Endothelial cell of umbilical vein (primary cell): ENCODE measurements at regions not wholly inside any gene's neighbourhood (a gene's known extent, or its start where the extent isn't known, plus 50 kb on each side); places are given as distances from the start of the nearest gene placed in this dataset.

Source experiments
- BruUV-seq: library from RNA; stranded (reverse); fragments of 400-500 nt; replicated peaks from 2 replicates; lab custom pipeline; 2021; lab: Mats Ljungman, UMichigan
- CTCF ChIA-PET: fragments of 300-600, 350-600 bp; sonication (Branson Sonifier 250); formaldehyde crosslinking; loops from one replicate; lab custom pipeline; 2021; ENCODE audit warnings: antibody characterized with exemption, inconsistent platforms; lab: Charles Lee
- POLR2A ChIA-PET: fragments of 300-600, 350-600 bp; sonication (Branson Sonifier 250); formaldehyde crosslinking; loops from one replicate; lab custom pipeline; 2021; ENCODE audit warnings: antibody characterized with exemption, inconsistent platforms; lab: Charles Lee
- DNase-seq: peaks from one replicate; pipeline ENCODE4 v3.0.0-alpha.2; 2011; ENCODE audit warnings: low read depth, low spot score
- FAIRE-seq: peaks from 2 replicates; lab custom pipeline; 2011; peaks lifted over from hg19 to GRCh38; lab: Jason Lieb, UNC
- H2AFZ ChIP-seq: 2 replicates; pipeline ENCODE4 v1.6.0; 2012; ENCODE audit warnings: low read depth, low read length, control low read depth, inconsistent platforms
- H3K27ac ChIP-seq: 2 replicates; pipeline ENCODE4 v1.5.1; 2011; ENCODE audit warnings: low read depth, mild to moderate bottlenecking, control low read depth, low read length, moderate library complexity; ENCODE audit not compliant: insufficient read depth
- H3K27me3 ChIP-seq, 2 experiments: 2 replicates each; pipeline versions ENCODE4 v1.6.0 to v1.6.1; 2011; ENCODE audit warnings: low read length in 2 of 2, mixed read lengths in 1 of 2; ENCODE audit not compliant: control insufficient read depth in 2 of 2, insufficient read depth in 2 of 2
- H3K36me3 ChIP-seq, 2 experiments: 2 replicates in 1 of 2; 3 replicates in 1 of 2; pipeline ENCODE4 v1.5.1; 2011; ENCODE audit warnings: low read length in 2 of 2, mild to moderate bottlenecking in 1 of 2, moderate library complexity in 1 of 2; ENCODE audit not compliant: control insufficient read depth in 2 of 2, insufficient read depth in 2 of 2; ENCODE audit errors: extremely low read depth in 1 of 2
- H3K4me1 ChIP-seq: 3 replicates; pipeline ENCODE4 v1.5.1; 2011; ENCODE audit warnings: mild to moderate bottlenecking, low read length; ENCODE audit not compliant: control insufficient read depth, insufficient read depth; ENCODE audit errors: extremely low read depth
- H3K4me2 ChIP-seq: 2 replicates; pipeline ENCODE4 v1.6.1; 2011; ENCODE audit warnings: low read length, control low read depth, mixed read lengths; ENCODE audit not compliant: insufficient read depth
- H3K4me3 ChIP-seq, 3 experiments: fragments of 200-600 bp in 1 of 3; sonication (generic), shearing (Covaris generic) in 1 of 3; replicated peaks in 1 of 3; 2 replicates each; pipeline ENCODE4 v1.5.1; 2011 to 2016; ENCODE audit warnings: control low read depth in 3 of 3, low read length in 3 of 3, mild to moderate bottlenecking in 2 of 3, inconsistent platforms in 1 of 3, low read depth in 1 of 3, moderate library complexity in 1 of 3; ENCODE audit not compliant: insufficient read depth in 1 of 3
- H3K79me2 ChIP-seq: 2 replicates; pipeline ENCODE4 v1.6.0; 2012; ENCODE audit warnings: low read length, inconsistent platforms; ENCODE audit not compliant: control insufficient read depth, insufficient read depth
- H3K9ac ChIP-seq: replicated peaks from 2 replicates; pipeline ENCODE3; 2011; ENCODE audit warnings: low read length, control low read depth; ENCODE audit not compliant: insufficient read depth; ENCODE audit errors: extremely low read depth
- H3K9me1 ChIP-seq: replicated peaks from 3 replicates; pipeline ENCODE4 v1.6.0; 2011; ENCODE audit warnings: mild to moderate bottlenecking, low read length; ENCODE audit not compliant: control insufficient read depth, insufficient read depth; ENCODE audit errors: extremely low read depth
- H3K9me3 ChIP-seq: replicated peaks from 2 replicates; pipeline ENCODE4 v1.5.1; 2012; ENCODE audit warnings: low read length, inconsistent platforms; ENCODE audit not compliant: control insufficient read depth, insufficient read depth
- H4K20me1 ChIP-seq: replicated peaks from 2 replicates; pipeline ENCODE3; 2011; ENCODE audit warnings: mild to moderate bottlenecking, low read length; ENCODE audit not compliant: control insufficient read depth, insufficient read depth; ENCODE audit errors: extremely low read depth
- CTCF ChIP-seq, 2 donors: IDR thresholded peaks; 1 replicate in 1 of 2; 2 replicates in 1 of 2; pipeline ENCODE4 v1.5.1; 2011; ENCODE audit warnings: low read length in 2 of 2, mild to moderate bottlenecking in 2 of 2, moderate library complexity in 2 of 2, control low read depth in 1 of 2, inconsistent platforms in 1 of 2, low read depth in 1 of 2; ENCODE audit not compliant: insufficient read depth in 1 of 2; ENCODE audit errors: extremely low read depth in 1 of 2
- EZH2 ChIP-seq: IDR thresholded peaks from 2 replicates; pipeline ENCODE4 v1.6.1; 2012; ENCODE audit warnings: borderline replicate concordance, low read depth, mild to moderate bottlenecking, moderate library complexity, low read length, inconsistent platforms; ENCODE audit not compliant: severe bottlenecking
- FOS ChIP-seq: IDR thresholded peaks from 2 replicates; pipeline ENCODE4 v1.6.1; 2011; ENCODE audit warnings: mild to moderate bottlenecking, low read length, moderate library complexity, borderline replicate concordance; ENCODE audit not compliant: insufficient read depth
- GATA2 ChIP-seq: IDR thresholded peaks from 2 replicates; pipeline ENCODE4 v1.7.0; 2011; ENCODE audit warnings: low read depth, mild to moderate bottlenecking, moderate library complexity, mixed read lengths, low read length; ENCODE audit not compliant: insufficient read length, insufficient read depth
- MAX ChIP-seq: IDR thresholded peaks from 2 replicates; pipeline ENCODE4 v1.6.1; 2011; ENCODE audit not compliant: insufficient read depth, insufficient read length
- MYC ChIP-seq: IDR thresholded peaks from one replicate; pipeline ENCODE4 v1.6.1; 2011; ENCODE audit warnings: mild to moderate bottlenecking, low read depth, low read length
- POLR2A ChIP-seq: IDR thresholded peaks from 2 replicates; pipeline ENCODE4 v1.6.1; 2012; ENCODE audit warnings: low read depth, mild to moderate bottlenecking, control low read depth, low read length
- POLR2AphosphoS5 ChIP-seq: IDR thresholded peaks from 2 replicates; pipeline ENCODE4 v1.6.1; 2012; ENCODE audit warnings: low read depth, mild to moderate bottlenecking, control low read depth, low read length, moderate library complexity; ENCODE audit not compliant: insufficient read depth
- dilution Hi-C: fragments of 300-500 bp; cut with MboI; formaldehyde crosslinking; loops from one replicate; pipeline ENCODE4 v1.15.0; 2019; ENCODE audit warnings: low sequenced_read_pairs; ENCODE audit not compliant: extremely low pct_ligation_motif_present
- intact Hi-C: fragments of 100-400 bp; cut with micrococcal nuclease; formaldehyde crosslinking; loops from one replicate; pipeline ENCODE4 v1.10.0; 2022

- Histone ChIP-seq H3K9me3 (no peaks in the 10 kb centered on the region), H3K9me1 (no peaks in the 10 kb centered on the region), H3K79me2 (no peaks in the 10 kb centered on the region), H3K4me3 (no peak overlapping the region), H4K20me1 (no peaks in the 10 kb centered on the region), H3K9ac (no peak overlapping the region), H3K4me1 (no peaks in the 10 kb centered on the region), H3K27ac (no peak overlapping the region), H3K27me3 (no peaks in the 10 kb centered on the region), H2AFZ (no peak overlapping the region), H3K4me2 (no peak overlapping the region), H3K36me3 (no peaks in the 10 kb centered on the region)
- no peak for FAIRE-seq
- CTCF ChIA-PET = no interaction called here
- no peak for DNase-seq
- intact Hi-C loops = no loop called here
- no TSS peak for BruUV-seq
- dilution Hi-C loops = no loop called here
- TF ChIP-seq GATA2 = no peak
- no peak for TF ChIP-seq POLR2A
- TF ChIP-seq CTCF (IDR thresholded peaks at IDR 0.05; ENCODE audit: extremely low read depth in 1 of 2, insufficient read depth in 1 of 2, low read depth in 1 of 2, low read length in 2 of 2) = no peak
- TF ChIP-seq MAX = no peak
- no peak for TF ChIP-seq EZH2
- no peak for TF ChIP-seq MYC
- no peak for TF ChIP-seq FOS
- TF ChIP-seq POLR2AphosphoS5 = no peak
- POLR2A ChIA-PET = no interaction called here
Observed at GRCh38 chr7:124577256-124577655, 188.3 kb downstream of the GPR37 start.
